T-helper 2 cell treated with Interferon-gamma antibody and Interleukin-4, amounts not matched to agents 5 μg/mL and 100 μg/mL, for 36 hours (primary cell): ENCODE measurements at regions not wholly inside any gene's neighbourhood (a gene's known extent, or its start where the extent isn't known, plus 50 kb on each side); places are given as distances from the start of the nearest gene placed in this dataset.

ENCODE experiments used
- DNase-seq: peaks from one replicate; pipeline ENCODE4 v3.0.0; 2021; ENCODE audit warnings: low spot score
- H3K27ac Mint-ChIP-seq: one replicate; pipeline ENCODE4 v1.8.0; 2021; ENCODE audit warnings: mild to moderate bottlenecking, mixed read lengths
- H3K27me3 Mint-ChIP-seq: one replicate; pipeline ENCODE4 v1.8.0; 2021; ENCODE audit warnings: low read depth, mixed read lengths
- H3K36me3 Mint-ChIP-seq: one replicate; pipeline ENCODE4 v1.8.0; 2021; ENCODE audit warnings: low read depth, mixed read lengths
- H3K4me1 Mint-ChIP-seq: one replicate; pipeline ENCODE4 v1.8.0; 2021; ENCODE audit warnings: low read depth, mixed read lengths
- H3K4me3 Mint-ChIP-seq: one replicate; pipeline ENCODE4 v1.8.0; 2022; ENCODE audit warnings: mild to moderate bottlenecking, moderate library complexity, mixed read lengths
- H3K9me3 Mint-ChIP-seq: one replicate; pipeline ENCODE4 v1.8.0; 2021; ENCODE audit warnings: mixed read lengths

DNA sequence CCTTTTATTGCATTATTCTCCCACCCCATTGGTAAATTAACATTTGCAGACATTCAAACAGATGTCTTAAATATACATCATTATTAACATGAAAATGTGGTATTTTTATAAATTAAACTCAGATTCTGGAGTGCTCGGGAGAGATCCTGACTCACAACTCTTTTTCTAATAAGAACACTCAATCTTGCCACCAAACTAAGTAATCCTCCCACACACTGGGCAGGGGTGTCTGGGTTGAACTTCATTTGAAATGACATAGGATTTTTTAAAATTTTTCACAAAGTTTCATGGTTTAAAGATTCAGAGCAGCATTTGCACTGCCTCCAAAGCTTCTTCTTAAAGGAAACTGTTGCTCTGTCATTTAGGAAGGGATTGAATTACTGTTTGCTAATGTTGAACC is 754.3 kb downstream of the MECOM start:
- Mint-ChIP-seq H3K4me1 (no peaks in the 10 kb centered on the region), H3K4me3 (no peak overlapping the region), H3K27ac (no peak overlapping the region), H3K9me3 (no peaks in the 10 kb centered on the region), H3K36me3 (no peaks in the 10 kb centered on the region), H3K27me3 (no peaks in the 10 kb centered on the region)
- DNase-seq, result no peak

DNA sequence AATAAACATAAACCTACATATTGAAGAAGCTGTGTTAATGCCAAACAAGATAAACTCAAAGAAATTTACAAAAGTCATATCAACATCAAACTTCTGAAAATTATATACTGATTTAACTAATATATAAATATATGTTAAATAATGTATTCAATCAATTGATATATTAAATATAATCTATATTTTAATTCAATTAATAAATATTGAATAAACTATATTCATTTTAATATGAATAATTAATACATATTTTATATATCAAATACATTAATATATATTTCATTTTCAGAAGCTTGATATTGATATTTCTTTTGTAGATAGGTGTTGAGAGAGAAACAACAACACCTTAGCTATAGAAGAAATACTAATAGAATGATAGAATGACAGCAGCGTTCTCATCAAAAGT is 768.1 kb downstream of the MECOM start:
- no peaks in the 10 kb centered on the region for H3K27me3 Mint-ChIP-seq
- H3K36me3 Mint-ChIP-seq, result no peaks in the 10 kb centered on the region
- DNase-seq, result no peak
- no peaks in the 10 kb centered on the region for H3K4me1 Mint-ChIP-seq
- no peak overlapping the region for H3K4me3 Mint-ChIP-seq
- H3K27ac Mint-ChIP-seq, result no peak overlapping the region
- H3K9me3 Mint-ChIP-seq, result no peaks in the 10 kb centered on the region

DNA sequence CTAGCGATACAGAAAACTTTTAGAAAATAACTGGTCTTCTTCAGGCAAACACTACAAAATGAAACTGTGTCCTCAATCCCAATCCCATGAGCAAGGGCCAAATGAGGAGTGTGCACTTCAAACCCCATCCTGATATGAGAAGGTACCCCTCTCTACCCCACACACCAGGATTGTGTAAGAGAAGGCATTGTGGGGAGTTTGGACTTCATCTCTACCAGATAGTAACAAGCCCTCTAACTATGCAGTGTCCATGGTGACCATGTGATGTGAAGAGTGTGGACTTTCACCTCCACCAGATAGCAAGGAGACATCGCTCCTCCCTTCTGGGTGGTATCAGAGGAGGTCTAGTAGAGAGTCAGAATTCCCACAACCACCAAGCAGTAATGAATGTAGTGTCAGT is 769.3 kb downstream of the MECOM start:
- H3K9me3 Mint-ChIP-seq, result no peaks in the 10 kb centered on the region
- no peaks in the 10 kb centered on the region for H3K36me3 Mint-ChIP-seq
- no peaks in the 10 kb centered on the region for H3K4me1 Mint-ChIP-seq
- no peak for DNase-seq
- H3K27ac Mint-ChIP-seq, result no peak overlapping the region
- H3K4me3 Mint-ChIP-seq, result no peak overlapping the region
- H3K27me3 Mint-ChIP-seq, result no peaks in the 10 kb centered on the region

DNA sequence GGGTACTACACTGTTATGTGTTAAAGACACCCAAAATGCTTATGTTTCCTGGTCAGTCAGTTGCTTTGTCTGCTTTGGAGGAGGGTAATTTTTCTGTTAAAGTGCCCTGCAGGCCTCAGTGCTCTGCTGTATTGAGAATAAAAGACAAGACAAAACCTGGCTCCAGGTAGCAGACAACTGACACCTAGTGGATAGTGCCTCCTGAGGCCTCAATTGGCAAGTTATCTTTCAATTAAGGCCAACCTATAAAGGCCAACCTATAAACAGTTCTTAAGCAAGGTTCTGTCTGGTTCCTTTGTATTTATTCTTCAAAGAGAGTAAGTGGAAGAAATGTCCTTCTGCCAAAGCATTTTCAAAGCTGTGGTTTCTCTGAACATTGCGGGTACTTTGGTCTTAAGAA is 773.8 kb downstream of the MECOM start:
- Mint-ChIP-seq H3K27me3 (no peaks in the 10 kb centered on the region), H3K36me3 (no peaks in the 10 kb centered on the region), H3K4me3 (no peak overlapping the region), H3K4me1 (no peaks in the 10 kb centered on the region), H3K9me3 (no peaks in the 10 kb centered on the region), H3K27ac (no peak overlapping the region)
- DNase-seq, result no peak

DNA sequence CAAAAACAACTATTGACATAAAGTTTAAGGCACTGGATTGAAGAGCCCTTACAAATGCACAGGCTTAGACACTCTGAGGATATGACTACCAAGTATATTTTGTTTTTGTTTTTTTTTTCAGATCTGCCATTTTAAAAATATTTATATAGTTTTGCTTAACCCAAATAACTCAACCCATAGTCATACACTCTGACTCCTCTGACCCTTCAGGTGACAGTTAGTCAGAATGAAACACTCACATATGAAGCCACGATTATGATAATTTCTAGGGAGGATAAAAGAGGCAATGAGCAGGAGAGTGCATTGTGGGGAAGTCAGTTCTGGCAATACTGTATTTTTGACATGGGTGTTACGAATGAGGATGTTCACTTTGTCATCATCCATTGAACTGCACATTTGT is 774.7 kb downstream of the MECOM start:
- Mint-ChIP-seq H3K36me3 (no peaks in the 10 kb centered on the region), H3K4me3 (no peak overlapping the region), H3K27ac (no peak overlapping the region), H3K9me3 (no peaks in the 10 kb centered on the region), H3K27me3 (no peaks in the 10 kb centered on the region), H3K4me1 (no peaks in the 10 kb centered on the region)
- no peak for DNase-seq

DNA sequence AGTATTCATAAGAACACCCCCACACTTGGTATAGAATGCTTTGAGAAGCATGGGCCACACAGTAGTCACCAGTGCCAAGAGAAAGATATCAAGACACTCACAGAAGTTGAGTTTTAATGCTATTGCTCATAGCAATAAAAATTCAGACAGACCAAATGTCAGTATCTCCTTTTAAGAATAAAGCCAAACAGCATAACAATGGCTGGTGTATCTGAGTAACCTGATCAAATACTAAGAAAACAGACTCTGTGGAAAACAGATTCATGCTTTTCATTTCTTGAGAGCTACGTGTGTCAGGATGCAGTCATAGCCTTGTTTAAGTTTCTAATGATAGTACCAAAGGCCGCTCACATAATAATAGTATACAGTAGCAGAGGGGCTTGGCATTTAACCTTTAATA is 778.5 kb downstream of the MECOM start:
- Mint-ChIP-seq H3K27ac (no peak overlapping the region), H3K36me3 (no peaks in the 10 kb centered on the region), H3K9me3 (no peaks in the 10 kb centered on the region), H3K27me3 (no peaks in the 10 kb centered on the region), H3K4me3 (no peak overlapping the region), H3K4me1 (no peaks in the 10 kb centered on the region)
- no peak for DNase-seq

DNA sequence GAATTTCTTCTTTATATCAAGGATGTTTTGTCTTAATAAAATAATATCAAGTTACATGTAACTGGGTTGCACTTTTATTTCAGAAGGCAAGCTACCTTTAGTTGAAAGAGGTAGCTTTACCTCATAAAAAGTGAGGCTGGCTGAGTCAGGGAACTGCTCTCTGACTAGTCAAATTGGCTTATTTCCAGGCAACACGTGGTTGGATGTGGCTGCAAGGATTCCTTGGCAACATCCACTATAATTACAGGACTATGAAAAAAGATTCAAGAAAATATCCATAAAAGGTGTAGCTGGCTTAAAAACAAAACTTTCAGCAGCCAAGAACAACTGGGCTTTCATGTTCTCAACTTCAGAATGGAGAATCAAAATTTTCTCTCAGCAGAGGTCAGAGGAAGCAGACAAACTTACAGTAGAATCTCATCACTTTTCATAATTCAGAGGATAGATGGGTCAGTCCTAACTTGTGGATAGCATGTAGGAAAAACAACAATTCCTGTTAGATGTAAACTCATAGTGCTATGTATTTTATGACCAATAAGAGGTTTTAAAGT is 779.1 kb downstream of the MECOM start:
- Mint-ChIP-seq H3K4me3 (no peak overlapping the region), H3K27ac (no peak overlapping the region), H3K36me3 (no peaks in the 10 kb centered on the region), H3K9me3 (no peaks in the 10 kb centered on the region), H3K27me3 (no peaks in the 10 kb centered on the region), H3K4me1 (no peaks in the 10 kb centered on the region)
- no peak for DNase-seq

DNA sequence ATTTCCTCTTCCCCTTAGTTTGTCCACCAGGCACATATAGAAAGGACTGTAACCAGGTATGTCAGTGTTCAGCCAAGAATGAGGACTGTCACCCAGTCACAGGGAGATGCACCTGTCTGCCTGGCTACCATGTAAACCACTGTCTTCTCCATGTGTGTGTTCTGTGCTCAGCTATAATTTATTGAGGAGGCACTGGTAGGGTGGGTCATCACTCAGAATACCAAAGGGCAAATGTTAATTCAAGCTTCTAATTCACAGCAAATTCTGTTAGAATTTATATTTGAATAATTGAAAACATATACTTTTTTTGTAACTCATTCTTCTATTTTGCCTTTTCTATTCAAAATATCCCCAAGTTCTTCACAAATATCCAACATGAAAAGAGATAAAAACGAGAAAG is 780.4 kb downstream of the MECOM start:
- Mint-ChIP-seq H3K27me3 (no peaks in the 10 kb centered on the region), H3K4me3 (no peak overlapping the region), H3K36me3 (no peaks in the 10 kb centered on the region), H3K27ac (no peak overlapping the region), H3K9me3 (no peaks in the 10 kb centered on the region), H3K4me1 (no peaks in the 10 kb centered on the region)
- no peak for DNase-seq

DNA sequence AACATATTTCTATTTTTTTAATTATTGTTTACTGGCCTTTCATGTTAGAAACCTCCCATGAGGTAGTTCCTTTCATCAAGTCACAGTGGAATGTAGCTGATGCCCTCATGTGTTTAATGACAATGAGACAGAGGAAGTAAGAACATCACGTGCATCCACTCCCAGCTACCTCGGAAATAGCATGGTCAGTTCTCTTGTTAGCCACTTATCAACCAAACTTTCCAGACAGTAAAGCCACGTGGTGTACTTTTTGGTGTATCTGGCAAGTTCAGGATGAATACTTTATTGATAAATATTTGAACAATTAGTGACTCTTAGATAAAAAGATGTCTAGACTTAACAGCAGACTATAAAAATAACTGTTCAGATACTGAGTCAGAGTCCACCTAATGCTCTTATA is 781.7 kb downstream of the MECOM start:
- DNase-seq, result no peak
- no peak overlapping the region for H3K4me3 Mint-ChIP-seq
- H3K9me3 Mint-ChIP-seq, result no peaks in the 10 kb centered on the region
- no peaks in the 10 kb centered on the region for H3K36me3 Mint-ChIP-seq
- H3K27ac Mint-ChIP-seq, result no peak overlapping the region
- no peaks in the 10 kb centered on the region for H3K4me1 Mint-ChIP-seq
- no peaks in the 10 kb centered on the region for H3K27me3 Mint-ChIP-seq

DNA sequence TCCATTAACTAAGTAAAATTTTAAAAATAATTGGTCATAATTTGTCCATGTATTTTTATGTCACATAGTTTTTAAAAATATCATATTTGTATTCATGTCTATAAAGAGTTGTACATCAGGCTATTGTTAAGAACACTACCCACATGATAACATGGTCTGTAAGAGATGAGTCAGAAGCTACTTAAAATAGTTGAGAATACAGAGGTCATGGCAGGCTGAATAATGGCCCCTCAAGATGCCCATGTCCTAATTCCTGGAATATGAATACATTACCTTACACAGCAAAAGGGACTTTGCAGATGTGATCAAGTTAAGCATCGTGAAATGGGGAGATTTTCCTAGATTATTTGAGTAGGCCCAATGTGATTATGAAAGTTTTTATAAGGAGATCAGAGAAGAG is 782.9 kb upstream of the GOLIM4 start:
- Mint-ChIP-seq H3K4me3 (no peak overlapping the region), H3K9me3 (no peaks in the 10 kb centered on the region), H3K4me1 (no peaks in the 10 kb centered on the region), H3K36me3 (no peaks in the 10 kb centered on the region), H3K27ac (no peak overlapping the region), H3K27me3 (no peaks in the 10 kb centered on the region)
- DNase-seq, result no peak

DNA sequence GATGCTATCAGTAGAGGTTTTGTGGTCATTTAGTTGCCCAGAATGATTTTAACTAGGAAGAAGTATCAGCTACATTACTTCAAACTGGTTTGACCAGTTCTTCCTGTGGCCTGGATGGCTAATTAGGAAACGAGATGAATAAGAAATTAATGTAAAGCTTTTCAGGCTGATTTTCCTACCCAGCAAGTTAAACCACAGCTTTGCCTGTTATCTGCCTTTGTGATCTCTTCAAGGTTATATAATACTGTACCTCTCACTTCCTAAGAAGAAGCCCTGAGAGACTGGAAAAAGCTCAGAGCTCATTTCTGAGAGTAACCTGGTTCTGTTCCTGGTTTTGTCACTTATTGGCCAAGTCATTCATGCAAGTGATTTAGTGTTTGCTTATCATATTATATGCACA is 782.2 kb upstream of the GOLIM4 start:
- Mint-ChIP-seq H3K9me3 (no peaks in the 10 kb centered on the region), H3K27me3 (no peaks in the 10 kb centered on the region), H3K4me1 (no peaks in the 10 kb centered on the region), H3K36me3 (no peaks in the 10 kb centered on the region), H3K27ac (no peak overlapping the region), H3K4me3 (no peak overlapping the region)
- no peak for DNase-seq

DNA sequence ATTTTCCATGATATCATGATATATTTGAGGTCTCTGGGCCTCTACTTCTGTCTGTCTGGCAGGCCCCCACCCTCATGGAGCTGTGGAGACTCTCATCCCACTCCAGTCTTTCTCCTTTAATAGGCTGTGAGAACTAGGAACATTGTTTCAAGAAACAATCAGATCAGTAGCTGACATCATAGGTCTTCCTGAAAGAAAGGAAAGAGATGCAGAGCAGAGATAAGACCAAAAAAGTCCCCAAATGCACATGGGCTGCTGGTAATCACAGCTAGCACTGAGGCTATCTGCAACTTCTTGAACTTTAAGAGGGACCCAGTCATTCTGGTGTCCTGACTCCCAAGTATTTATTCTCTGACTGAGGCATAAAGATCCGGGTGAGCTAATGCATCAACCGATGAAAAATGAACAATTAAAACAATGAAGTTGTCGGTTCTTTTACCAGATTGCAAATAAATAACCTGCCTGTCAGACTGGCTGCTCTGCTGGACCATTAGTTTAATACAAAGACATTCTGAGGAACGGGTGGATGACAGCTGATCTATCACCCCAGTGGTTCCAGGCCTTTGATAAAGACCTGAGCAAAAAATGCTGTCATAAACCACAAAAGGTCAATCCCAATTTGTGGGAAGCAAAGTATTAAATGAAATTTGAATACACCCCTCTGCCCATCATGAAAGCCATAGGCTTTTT is 780.8 kb upstream of the GOLIM4 start:
- H3K27me3 Mint-ChIP-seq, result no peaks in the 10 kb centered on the region
- no peaks in the 10 kb centered on the region for H3K9me3 Mint-ChIP-seq
- no peaks in the 10 kb centered on the region for H3K36me3 Mint-ChIP-seq
- H3K4me1 Mint-ChIP-seq, result no peaks in the 10 kb centered on the region
- no peak overlapping the region for H3K27ac Mint-ChIP-seq
- DNase-seq, result no peak
- H3K4me3 Mint-ChIP-seq, result no peak overlapping the region

DNA sequence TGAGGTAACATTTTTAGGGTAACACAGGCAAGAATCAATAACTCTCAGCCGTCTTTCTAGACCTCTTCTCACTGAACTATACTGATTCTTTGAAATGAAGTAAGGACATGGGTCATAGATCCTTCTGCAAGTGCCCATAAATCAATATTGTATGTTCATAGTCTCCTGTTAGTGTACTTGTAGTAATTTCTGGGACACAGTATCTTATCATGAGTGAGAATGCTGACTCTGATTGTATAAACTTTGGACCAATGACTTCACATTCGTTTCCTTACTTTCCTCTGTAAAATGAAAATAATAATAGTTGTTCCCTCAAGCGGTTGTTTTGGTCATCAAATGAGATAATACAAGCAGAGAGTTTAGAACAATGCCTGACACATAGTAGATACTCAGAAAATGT is 777.1 kb upstream of the GOLIM4 start:
- no peaks in the 10 kb centered on the region for H3K27me3 Mint-ChIP-seq
- H3K36me3 Mint-ChIP-seq, result no peaks in the 10 kb centered on the region
- DNase-seq, result no peak
- no peak overlapping the region for H3K4me3 Mint-ChIP-seq
- H3K4me1 Mint-ChIP-seq, result no peaks in the 10 kb centered on the region
- H3K9me3 Mint-ChIP-seq, result no peaks in the 10 kb centered on the region
- no peak overlapping the region for H3K27ac Mint-ChIP-seq

DNA sequence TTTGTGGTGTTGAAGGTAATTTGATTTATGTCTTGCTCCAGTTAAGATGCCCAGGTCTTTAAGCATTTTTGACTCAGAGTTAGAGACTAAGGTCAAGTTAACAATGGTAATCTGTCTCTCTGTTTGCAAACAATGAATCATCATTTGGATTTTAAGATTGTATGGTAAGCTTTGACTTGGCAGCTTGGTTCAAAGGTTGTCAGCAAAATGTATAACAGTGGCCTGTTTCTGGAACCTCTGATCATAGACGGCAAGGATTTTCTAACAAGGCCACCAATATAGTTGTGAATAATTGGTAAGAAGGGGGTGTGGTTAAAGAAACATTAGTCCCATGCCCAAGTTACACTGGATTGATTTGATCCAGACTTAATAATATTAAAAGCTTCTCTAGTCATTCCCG is 775.2 kb upstream of the GOLIM4 start:
- H3K4me1 Mint-ChIP-seq, result no peaks in the 10 kb centered on the region
- DNase-seq, result no peak
- H3K27me3 Mint-ChIP-seq, result no peaks in the 10 kb centered on the region
- no peak overlapping the region for H3K27ac Mint-ChIP-seq
- H3K4me3 Mint-ChIP-seq, result no peak overlapping the region
- H3K36me3 Mint-ChIP-seq, result no peaks in the 10 kb centered on the region
- no peaks in the 10 kb centered on the region for H3K9me3 Mint-ChIP-seq

DNA sequence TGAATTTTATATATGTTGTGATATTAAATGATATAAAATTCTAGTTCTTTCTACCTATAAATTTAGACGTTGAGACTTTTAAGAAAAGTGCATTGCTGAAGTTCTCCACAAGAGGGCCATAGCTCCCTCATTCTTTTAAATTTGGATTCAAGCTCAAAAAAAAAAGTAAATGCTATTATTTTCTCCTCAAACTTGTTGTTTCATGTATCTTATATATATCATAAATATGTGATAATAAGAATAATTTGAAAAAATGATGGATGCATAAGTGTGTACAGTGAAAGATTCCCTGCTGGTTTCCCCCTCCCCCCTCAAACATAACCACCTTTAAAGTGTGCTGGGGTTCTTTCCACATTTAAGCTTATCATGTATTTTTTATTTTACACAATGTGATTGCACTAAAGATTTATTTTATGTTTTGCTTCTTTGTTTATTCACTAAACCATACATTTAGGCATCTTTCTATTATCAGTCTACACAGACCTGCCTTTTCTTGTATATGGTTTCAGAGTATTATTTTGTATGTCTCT is 769.4 kb upstream of the GOLIM4 start:
- no peaks in the 10 kb centered on the region for H3K4me1 Mint-ChIP-seq
- no peak overlapping the region for H3K27ac Mint-ChIP-seq
- no peaks in the 10 kb centered on the region for H3K27me3 Mint-ChIP-seq
- DNase-seq, result no peak
- no peak overlapping the region for H3K4me3 Mint-ChIP-seq
- H3K36me3 Mint-ChIP-seq, result no peaks in the 10 kb centered on the region
- no peaks in the 10 kb centered on the region for H3K9me3 Mint-ChIP-seq
